Spinal cord (tissue), 9 donors: ENCODE measurements at regions not wholly inside any gene's neighbourhood (a gene's known extent, or its start where the extent isn't known, plus 50 kb on each side); places are given as distances from the start of the nearest gene placed in this dataset.
"Not testable (repeated sequence)": the region's sequence is repeated elsewhere in the genome, so short reads cannot be mapped to it uniquely, and the experiment has no call there.

Experiments
- DNase-seq, 6 donors: peaks; one replicate each; pipeline versions ENCODE4 v3.0.0 to v3.0.0-alpha.2; 2013 to 2015; ENCODE audit warnings: low spot score in 6 of 6, low read depth in 4 of 6
- H3K27ac ChIP-seq: one replicate; pipeline ENCODE4 v1.5.1; 2013; ENCODE audit warnings: low read depth, low read length, control low read depth
- H3K27me3 ChIP-seq: one replicate; pipeline ENCODE4 v1.6.1; 2013; ENCODE audit warnings: low read length; ENCODE audit not compliant: control insufficient read depth, insufficient read depth
- H3K36me3 ChIP-seq: one replicate; pipeline ENCODE4 v1.6.1; 2013; ENCODE audit warnings: low read length; ENCODE audit not compliant: control insufficient read depth, insufficient read depth
- H3K4me1 ChIP-seq: one replicate; pipeline ENCODE4 v1.6.1; 2013; ENCODE audit warnings: low read length; ENCODE audit not compliant: control insufficient read depth, insufficient read depth
- H3K4me3 ChIP-seq: one replicate; pipeline ENCODE4 v1.5.1; 2013; ENCODE audit warnings: low read depth, low read length, control low read depth
- H3K9me3 ChIP-seq: one replicate; pipeline ENCODE4 v1.6.1; 2013; ENCODE audit warnings: low read length; ENCODE audit not compliant: control insufficient read depth, insufficient read depth
- WGBS: methylation state at CpG from one replicate; pipeline ENCODE4 v1.1.5; 2013; ENCODE audit warnings: missing lambda C conversion rate; ENCODE audit not compliant: insufficient coverage; 5-methylcytosine and 5-hydroxymethylcytosine counted together
- donor health status: healthy.

DNA sequence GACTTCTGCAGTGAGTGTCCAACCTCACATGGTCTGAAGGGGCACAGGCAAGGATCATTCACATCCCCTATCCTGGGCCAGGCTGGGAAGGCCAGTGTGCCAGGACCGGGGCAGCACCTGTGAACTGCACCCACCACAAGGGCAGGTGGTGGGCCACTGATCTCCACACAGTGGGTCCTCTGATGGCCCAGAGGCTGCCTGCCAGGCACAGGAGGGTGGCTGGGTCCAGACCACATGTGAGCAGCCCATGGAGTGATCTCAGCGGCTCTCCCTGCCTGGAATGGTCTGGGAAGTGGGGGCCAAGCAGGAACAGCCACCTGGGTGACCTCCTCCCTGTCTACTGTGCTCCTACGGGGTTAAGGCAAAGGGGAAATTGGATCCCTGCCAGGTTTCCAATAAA lies 508.5 kb downstream of the FOXD4L4 start:
- DNase-seq, H3K4me1 ChIP-seq, H3K36me3 ChIP-seq, H3K9me3 ChIP-seq, H3K27ac ChIP-seq, H3K4me3 ChIP-seq, H3K27me3 ChIP-seq: not testable (repeated sequence)
- WGBS: no CpG with 5 or more reads among the region's 3 CpGs

GRCh38 chr9:66257581-66257980 lies 520.6 kb downstream of the FOXD4L4 start:
- not testable (repeated sequence) for H3K9me3 ChIP-seq, H3K27ac ChIP-seq, DNase-seq, H3K27me3 ChIP-seq, H3K4me1 ChIP-seq, H3K4me3 ChIP-seq, H3K36me3 ChIP-seq
- WGBS: no CpG with 5 or more reads among the region's 3 CpGs

- not testable (repeated sequence) for H3K4me1 ChIP-seq, H3K36me3 ChIP-seq, H3K27ac ChIP-seq, DNase-seq, H3K9me3 ChIP-seq, H3K4me3 ChIP-seq, H3K27me3 ChIP-seq
- WGBS: no CpG with 5 or more reads among the region's 4 CpGs
Measured at GRCh38 chr9:66261576-66261975, 524.6 kb downstream of the FOXD4L4 start.

DNA sequence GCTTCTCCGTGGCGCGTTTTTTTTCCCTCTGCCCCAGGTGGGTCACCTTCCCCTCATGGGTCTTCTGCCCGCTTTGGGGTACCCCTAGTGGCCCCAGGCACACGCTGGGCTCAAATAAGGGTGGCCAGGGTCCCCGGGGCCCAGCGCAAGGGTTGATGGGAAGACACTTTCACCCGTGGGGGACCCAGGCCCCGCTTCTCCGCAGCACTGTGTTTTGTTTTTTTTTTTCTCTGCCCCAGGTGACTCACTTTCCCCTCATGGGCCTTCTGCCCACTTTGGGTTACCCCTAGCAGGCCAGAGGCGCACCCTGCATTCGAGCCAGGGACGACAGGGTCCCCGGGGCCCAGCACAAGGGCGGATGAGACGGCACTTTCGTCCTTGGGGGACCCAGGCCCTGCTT lies 526.7 kb downstream of the FOXD4L4 start:
- not testable (repeated sequence) for H3K4me1 ChIP-seq, DNase-seq, H3K27me3 ChIP-seq, H3K36me3 ChIP-seq, H3K4me3 ChIP-seq, H3K27ac ChIP-seq, H3K9me3 ChIP-seq
- 94% methylated on average over 7 of the region's 17 CpGs for WGBS

GRCh38 chr9:66264786-66265185 lies 527.8 kb downstream of the FOXD4L4 start:
- H3K27me3 ChIP-seq, H3K9me3 ChIP-seq, H3K4me1 ChIP-seq, DNase-seq, H3K27ac ChIP-seq, H3K4me3 ChIP-seq, H3K36me3 ChIP-seq: not testable (repeated sequence)
- no CpG with 5 or more reads among the region's 24 CpGs for WGBS

DNA sequence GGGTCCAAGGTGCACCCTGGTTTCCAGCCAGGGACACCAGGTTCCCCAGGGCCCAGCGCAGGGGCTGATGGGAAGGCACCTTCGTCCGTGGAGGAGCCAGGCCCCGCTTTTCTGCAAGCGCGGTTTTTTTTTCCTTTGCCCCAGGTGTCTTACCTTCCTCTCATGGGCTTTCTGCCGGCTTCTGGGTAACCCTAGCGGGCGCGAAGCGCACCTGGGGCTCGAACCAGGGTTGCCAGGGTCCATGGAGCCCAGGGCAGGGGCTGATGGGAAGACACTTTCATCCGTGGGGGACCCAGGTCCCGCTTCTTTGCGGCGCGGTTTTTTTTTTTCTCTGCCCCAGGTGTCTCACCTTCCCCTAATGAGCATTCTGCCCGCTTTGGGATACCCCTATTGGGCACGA lies 529.3 kb downstream of the FOXD4L4 start:
- not testable (repeated sequence) for H3K4me1 ChIP-seq, H3K27ac ChIP-seq, H3K9me3 ChIP-seq, H3K36me3 ChIP-seq, DNase-seq, H3K27me3 ChIP-seq, H3K4me3 ChIP-seq
- no CpG with 5 or more reads among the region's 19 CpGs for WGBS

GRCh38 chr9:66266856-66267430 lies 530.0 kb downstream of the FOXD4L4 start:
- H3K36me3 ChIP-seq, H3K27ac ChIP-seq, H3K4me3 ChIP-seq, H3K27me3 ChIP-seq, H3K4me1 ChIP-seq, H3K9me3 ChIP-seq, DNase-seq: not testable (repeated sequence)
- no CpG with 5 or more reads among the region's 31 CpGs for WGBS

DNA sequence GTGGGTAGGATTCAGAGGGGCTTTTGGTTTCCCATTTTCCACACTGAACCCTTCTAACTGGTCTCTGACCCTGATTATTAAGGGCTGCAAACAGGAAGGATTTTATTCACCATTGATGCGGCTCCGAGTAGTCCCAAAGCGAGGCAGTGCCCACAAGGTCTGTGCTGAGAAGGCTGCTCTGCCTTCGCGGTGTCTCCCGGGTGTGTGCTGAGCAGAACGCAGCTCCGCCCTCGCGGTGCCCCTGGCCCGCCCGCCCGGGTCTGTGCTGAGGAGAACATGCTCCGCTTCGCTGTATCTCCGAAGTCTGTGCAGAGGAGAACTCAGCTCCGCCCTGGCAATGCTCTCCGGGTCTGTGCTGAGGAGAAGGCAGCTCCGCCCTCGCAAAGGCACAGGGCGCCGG lies 530.7 kb downstream of the FOXD4L4 start:
- not testable (repeated sequence) for H3K27me3 ChIP-seq, H3K36me3 ChIP-seq, H3K4me3 ChIP-seq, H3K9me3 ChIP-seq, H3K4me1 ChIP-seq, H3K27ac ChIP-seq
- no CpG with 5 or more reads among the region's 22 CpGs for WGBS
- DNase-seq: peak in 1 of 6 donors; percentile 0

- WGBS: no CpG with 5 or more reads among the region's 26 CpGs
Measured at GRCh38 chr9:66269024-66269423, 532.1 kb downstream of the FOXD4L4 start.

GRCh38 chr9:66269783-66270182 lies 532.8 kb downstream of the FOXD4L4 start:
- H3K4me3 ChIP-seq, H3K27ac ChIP-seq: not testable (repeated sequence)
- 0% methylated on average over 7 of the region's 42 CpGs for WGBS

More at GRCh38 chr9:66269024-66269423, 532.1 kb downstream of the FOXD4L4 start:
- H3K4me1 ChIP-seq, H3K9me3 ChIP-seq, H3K27me3 ChIP-seq, DNase-seq, H3K36me3 ChIP-seq, H3K4me3 ChIP-seq, H3K27ac ChIP-seq: not testable (repeated sequence)

More at GRCh38 chr9:66269783-66270182, 532.8 kb downstream of the FOXD4L4 start:
- not testable (repeated sequence) for H3K27me3 ChIP-seq, DNase-seq, H3K9me3 ChIP-seq, H3K36me3 ChIP-seq, H3K4me1 ChIP-seq
